Endothelial cell of umbilical vein (primary cell): ENCODE measurements at regions not wholly inside any gene's neighbourhood (a gene's known extent, or its start where the extent isn't known, plus 50 kb on each side); places are given as distances from the start of the nearest gene placed in this dataset.

Experiments used
- BruUV-seq: library from RNA; stranded (reverse); fragments of 400-500 nt; replicated peaks from 2 replicates; lab custom pipeline; 2021; lab: Mats Ljungman, UMichigan
- CTCF ChIA-PET: fragments of 300-600, 350-600 bp; sonication (Branson Sonifier 250); formaldehyde crosslinking; loops from one replicate; lab custom pipeline; 2021; ENCODE audit warnings: antibody characterized with exemption, inconsistent platforms; lab: Charles Lee
- POLR2A ChIA-PET: fragments of 300-600, 350-600 bp; sonication (Branson Sonifier 250); formaldehyde crosslinking; loops from one replicate; lab custom pipeline; 2021; ENCODE audit warnings: antibody characterized with exemption, inconsistent platforms; lab: Charles Lee
- DNase-seq: peaks from one replicate; pipeline ENCODE4 v3.0.0-alpha.2; 2011; ENCODE audit warnings: low read depth, low spot score
- FAIRE-seq: peaks from 2 replicates; lab custom pipeline; 2011; peaks lifted over from hg19 to GRCh38; lab: Jason Lieb, UNC
- H2AFZ ChIP-seq: 2 replicates; pipeline ENCODE4 v1.6.0; 2012; ENCODE audit warnings: low read depth, low read length, control low read depth, inconsistent platforms
- H3K27ac ChIP-seq: 2 replicates; pipeline ENCODE4 v1.5.1; 2011; ENCODE audit warnings: low read depth, mild to moderate bottlenecking, control low read depth, low read length, moderate library complexity; ENCODE audit not compliant: insufficient read depth
- H3K27me3 ChIP-seq, 2 experiments: 2 replicates each; pipeline versions ENCODE4 v1.6.0 to v1.6.1; 2011; ENCODE audit warnings: low read length in 2 of 2, mixed read lengths in 1 of 2; ENCODE audit not compliant: control insufficient read depth in 2 of 2, insufficient read depth in 2 of 2
- H3K36me3 ChIP-seq, 2 experiments: 2 replicates in 1 of 2; 3 replicates in 1 of 2; pipeline ENCODE4 v1.5.1; 2011; ENCODE audit warnings: low read length in 2 of 2, mild to moderate bottlenecking in 1 of 2, moderate library complexity in 1 of 2; ENCODE audit not compliant: control insufficient read depth in 2 of 2, insufficient read depth in 2 of 2; ENCODE audit errors: extremely low read depth in 1 of 2
- H3K4me1 ChIP-seq: 3 replicates; pipeline ENCODE4 v1.5.1; 2011; ENCODE audit warnings: mild to moderate bottlenecking, low read length; ENCODE audit not compliant: control insufficient read depth, insufficient read depth; ENCODE audit errors: extremely low read depth
- H3K4me2 ChIP-seq: 2 replicates; pipeline ENCODE4 v1.6.1; 2011; ENCODE audit warnings: low read length, control low read depth, mixed read lengths; ENCODE audit not compliant: insufficient read depth
- H3K4me3 ChIP-seq, 3 experiments: fragments of 200-600 bp in 1 of 3; sonication (generic), shearing (Covaris generic) in 1 of 3; replicated peaks in 1 of 3; 2 replicates each; pipeline ENCODE4 v1.5.1; 2011 to 2016; ENCODE audit warnings: control low read depth in 3 of 3, low read length in 3 of 3, mild to moderate bottlenecking in 2 of 3, inconsistent platforms in 1 of 3, low read depth in 1 of 3, moderate library complexity in 1 of 3; ENCODE audit not compliant: insufficient read depth in 1 of 3
- H3K79me2 ChIP-seq: 2 replicates; pipeline ENCODE4 v1.6.0; 2012; ENCODE audit warnings: low read length, inconsistent platforms; ENCODE audit not compliant: control insufficient read depth, insufficient read depth
- H3K9ac ChIP-seq: replicated peaks from 2 replicates; pipeline ENCODE3; 2011; ENCODE audit warnings: low read length, control low read depth; ENCODE audit not compliant: insufficient read depth; ENCODE audit errors: extremely low read depth
- H3K9me1 ChIP-seq: replicated peaks from 3 replicates; pipeline ENCODE4 v1.6.0; 2011; ENCODE audit warnings: mild to moderate bottlenecking, low read length; ENCODE audit not compliant: control insufficient read depth, insufficient read depth; ENCODE audit errors: extremely low read depth
- H3K9me3 ChIP-seq: replicated peaks from 2 replicates; pipeline ENCODE4 v1.5.1; 2012; ENCODE audit warnings: low read length, inconsistent platforms; ENCODE audit not compliant: control insufficient read depth, insufficient read depth
- H4K20me1 ChIP-seq: replicated peaks from 2 replicates; pipeline ENCODE3; 2011; ENCODE audit warnings: mild to moderate bottlenecking, low read length; ENCODE audit not compliant: control insufficient read depth, insufficient read depth; ENCODE audit errors: extremely low read depth
- EZH2 ChIP-seq: IDR thresholded peaks from 2 replicates; pipeline ENCODE4 v1.6.1; 2012; ENCODE audit warnings: borderline replicate concordance, low read depth, mild to moderate bottlenecking, moderate library complexity, low read length, inconsistent platforms; ENCODE audit not compliant: severe bottlenecking
- FOS ChIP-seq: IDR thresholded peaks from 2 replicates; pipeline ENCODE4 v1.6.1; 2011; ENCODE audit warnings: mild to moderate bottlenecking, low read length, moderate library complexity, borderline replicate concordance; ENCODE audit not compliant: insufficient read depth
- GATA2 ChIP-seq: IDR thresholded peaks from 2 replicates; pipeline ENCODE4 v1.7.0; 2011; ENCODE audit warnings: low read depth, mild to moderate bottlenecking, moderate library complexity, mixed read lengths, low read length; ENCODE audit not compliant: insufficient read length, insufficient read depth
- MYC ChIP-seq: IDR thresholded peaks from one replicate; pipeline ENCODE4 v1.6.1; 2011; ENCODE audit warnings: mild to moderate bottlenecking, low read depth, low read length
- POLR2A ChIP-seq: IDR thresholded peaks from 2 replicates; pipeline ENCODE4 v1.6.1; 2012; ENCODE audit warnings: low read depth, mild to moderate bottlenecking, control low read depth, low read length
- POLR2AphosphoS5 ChIP-seq: IDR thresholded peaks from 2 replicates; pipeline ENCODE4 v1.6.1; 2012; ENCODE audit warnings: low read depth, mild to moderate bottlenecking, control low read depth, low read length, moderate library complexity; ENCODE audit not compliant: insufficient read depth
- dilution Hi-C: fragments of 300-500 bp; cut with MboI; formaldehyde crosslinking; loops from one replicate; pipeline ENCODE4 v1.15.0; 2019; ENCODE audit warnings: low sequenced_read_pairs; ENCODE audit not compliant: extremely low pct_ligation_motif_present
- intact Hi-C: fragments of 100-400 bp; cut with micrococcal nuclease; formaldehyde crosslinking; loops from one replicate; pipeline ENCODE4 v1.10.0; 2022
- TF ChIP-seq, protein P1 (sequence below): IDR thresholded peaks from 2 replicates; pipeline ENCODE4 v1.6.1; 2011; ENCODE audit not compliant: insufficient read depth, insufficient read length
- TF ChIP-seq, protein P2 (sequence below), 2 donors: IDR thresholded peaks; 1 replicate in 1 of 2; 2 replicates in 1 of 2; pipeline ENCODE4 v1.5.1; 2011; ENCODE audit warnings: low read length in 2 of 2, mild to moderate bottlenecking in 2 of 2, moderate library complexity in 2 of 2, control low read depth in 1 of 2, inconsistent platforms in 1 of 2, low read depth in 1 of 2; ENCODE audit not compliant: insufficient read depth in 1 of 2; ENCODE audit errors: extremely low read depth in 1 of 2

GRCh38 chr4:74661427-74662201 is 132.7 kb downstream of the BTC start:
- ChIA-PET CTCF (interaction anchor here (0.9 to 1.5 kb wide), 5 partner anchors 10 to 58 kb away, joined by 3 to 7 read pairs (median 4); no protein-coding TSS in a partner anchor), POLR2A (no interaction called here)
- intact Hi-C loops (no loop called here), dilution Hi-C loops (no loop called here)
- no TSS peak for BruUV-seq
- TF ChIP-seq FOS (no peak), GATA2 (no peak), MYC (no peak), EZH2 (no peak), POLR2A (no peak), POLR2AphosphoS5 (no peak)
- TF ChIP-seq, protein P1, sequence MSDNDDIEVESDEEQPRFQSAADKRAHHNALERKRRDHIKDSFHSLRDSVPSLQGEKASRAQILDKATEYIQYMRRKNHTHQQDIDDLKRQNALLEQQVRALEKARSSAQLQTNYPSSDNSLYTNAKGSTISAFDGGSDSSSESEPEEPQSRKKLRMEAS, result no peak
- TF ChIP-seq, protein P2, sequence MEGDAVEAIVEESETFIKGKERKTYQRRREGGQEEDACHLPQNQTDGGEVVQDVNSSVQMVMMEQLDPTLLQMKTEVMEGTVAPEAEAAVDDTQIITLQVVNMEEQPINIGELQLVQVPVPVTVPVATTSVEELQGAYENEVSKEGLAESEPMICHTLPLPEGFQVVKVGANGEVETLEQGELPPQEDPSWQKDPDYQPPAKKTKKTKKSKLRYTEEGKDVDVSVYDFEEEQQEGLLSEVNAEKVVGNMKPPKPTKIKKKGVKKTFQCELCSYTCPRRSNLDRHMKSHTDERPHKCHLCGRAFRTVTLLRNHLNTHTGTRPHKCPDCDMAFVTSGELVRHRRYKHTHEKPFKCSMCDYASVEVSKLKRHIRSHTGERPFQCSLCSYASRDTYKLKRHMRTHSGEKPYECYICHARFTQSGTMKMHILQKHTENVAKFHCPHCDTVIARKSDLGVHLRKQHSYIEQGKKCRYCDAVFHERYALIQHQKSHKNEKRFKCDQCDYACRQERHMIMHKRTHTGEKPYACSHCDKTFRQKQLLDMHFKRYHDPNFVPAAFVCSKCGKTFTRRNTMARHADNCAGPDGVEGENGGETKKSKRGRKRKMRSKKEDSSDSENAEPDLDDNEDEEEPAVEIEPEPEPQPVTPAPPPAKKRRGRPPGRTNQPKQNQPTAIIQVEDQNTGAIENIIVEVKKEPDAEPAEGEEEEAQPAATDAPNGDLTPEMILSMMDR (IDR thresholded peaks at IDR 0.05; ENCODE audit: extremely low read depth in 1 of 2, insufficient read depth in 1 of 2, low read depth in 1 of 2, low read length in 2 of 2), result no peak
- H4K20me1 ChIP-seq, result no peaks in the 10 kb centered on the region
- peak overlapping the region; percentile 15 for H2AFZ ChIP-seq
- no peaks in the 10 kb centered on the region for H3K9me3 ChIP-seq
- H3K27ac ChIP-seq, result no peak overlapping the region
- no peaks in the 10 kb centered on the region for H3K79me2 ChIP-seq
- FAIRE-seq (no peak), DNase-seq (no peak)
- H3K9me1 ChIP-seq, result no peaks in the 10 kb centered on the region
- H3K4me1 ChIP-seq, result peaks cover 9% of the 10 kb centered on the region
- H3K4me2 ChIP-seq, result no peak overlapping the region
- no peak overlapping the region for H3K4me3 ChIP-seq
- no peaks in the 10 kb centered on the region for H3K27me3 ChIP-seq
- no peak overlapping the region for H3K9ac ChIP-seq
- H3K36me3 ChIP-seq, result no peaks in the 10 kb centered on the region
